Upper lobe of right lung (tissue), 1 donor: ENCODE measurements at regions not wholly inside any gene's neighbourhood (a gene's known extent, or its start where the extent isn't known, plus 50 kb on each side); places are given as distances from the start of the nearest gene placed in this dataset.

ENCODE experiments used
- ATAC-seq: fragments of 200-7000 bp; cut with Tn5 transposase; one replicate; pipeline ENCODE4 v1.9.1; 2020; ENCODE audit warnings: mild to moderate bottlenecking, moderate library complexity
- DNase-seq: peaks from one replicate; pipeline ENCODE4 v3.0.0-alpha.2; 2020
- H3K27ac ChIP-seq: fragments of 200-600 bp; one replicate; pipeline ENCODE4 v1.8.0; 2022
- H3K27me3 ChIP-seq: fragments of 200-600 bp; one replicate; pipeline ENCODE4 v1.8.0; 2022; ENCODE audit warnings: mild to moderate bottlenecking
- H3K36me3 ChIP-seq: fragments of 200-600 bp; one replicate; pipeline ENCODE4 v1.8.0; 2022
- H3K4me1 ChIP-seq: fragments of 200-600 bp; one replicate; pipeline ENCODE4 v1.8.0; 2022
- H3K4me3 ChIP-seq: fragments of 200-600 bp; one replicate; pipeline ENCODE4 v1.8.0; 2022; ENCODE audit warnings: mild to moderate bottlenecking
- H3K9me3 ChIP-seq: fragments of 200-600 bp; one replicate; pipeline ENCODE4 v1.8.0; 2022
- intact Hi-C: fragments of 100-400 bp; cut with DNase I; formaldehyde crosslinking; loops from one replicate; pipeline ENCODE4 v1.11.0; 2022
- TF ChIP-seq, protein P1 (sequence below): fragments of 200-600 bp; IDR thresholded peaks from one replicate; pipeline ENCODE4 v1.8.0; 2022; ENCODE audit warnings: antibody characterized with exemption
- donor health status: DM: no; HTN: yes; CAD: no; lungs with severe emphysema.

DNA sequence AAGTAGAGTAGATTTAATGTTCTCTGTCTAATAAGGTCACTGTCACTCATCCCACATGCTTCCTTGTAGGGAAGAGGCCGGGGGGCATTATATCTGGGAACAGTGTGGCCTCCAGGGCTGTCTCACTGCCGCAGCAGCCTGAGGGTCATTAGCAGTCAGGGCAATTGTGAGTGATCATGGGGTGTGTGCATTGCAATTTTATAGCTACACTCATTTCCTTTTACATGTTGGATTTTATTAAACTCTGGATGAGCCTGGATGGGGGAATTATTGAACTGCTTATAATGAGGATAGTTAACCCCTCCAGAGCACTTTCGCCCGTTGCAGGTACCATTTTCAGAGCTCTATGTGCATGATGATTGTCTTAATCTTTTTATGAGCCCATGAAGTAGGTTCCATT is 60.9 kb upstream of the DISP3 start:
- Histone ChIP-seq H3K36me3 (no peaks in the 10 kb centered on the region), H3K27ac (no peak overlapping the region), H3K9me3 (no peaks in the 10 kb centered on the region), H3K4me1 (no peaks in the 10 kb centered on the region), H3K27me3 (peaks cover 43% of the 10 kb centered on the region), H3K4me3 (no peak overlapping the region)
- intact Hi-C loops, result no loop called here
- TF ChIP-seq, protein P1, sequence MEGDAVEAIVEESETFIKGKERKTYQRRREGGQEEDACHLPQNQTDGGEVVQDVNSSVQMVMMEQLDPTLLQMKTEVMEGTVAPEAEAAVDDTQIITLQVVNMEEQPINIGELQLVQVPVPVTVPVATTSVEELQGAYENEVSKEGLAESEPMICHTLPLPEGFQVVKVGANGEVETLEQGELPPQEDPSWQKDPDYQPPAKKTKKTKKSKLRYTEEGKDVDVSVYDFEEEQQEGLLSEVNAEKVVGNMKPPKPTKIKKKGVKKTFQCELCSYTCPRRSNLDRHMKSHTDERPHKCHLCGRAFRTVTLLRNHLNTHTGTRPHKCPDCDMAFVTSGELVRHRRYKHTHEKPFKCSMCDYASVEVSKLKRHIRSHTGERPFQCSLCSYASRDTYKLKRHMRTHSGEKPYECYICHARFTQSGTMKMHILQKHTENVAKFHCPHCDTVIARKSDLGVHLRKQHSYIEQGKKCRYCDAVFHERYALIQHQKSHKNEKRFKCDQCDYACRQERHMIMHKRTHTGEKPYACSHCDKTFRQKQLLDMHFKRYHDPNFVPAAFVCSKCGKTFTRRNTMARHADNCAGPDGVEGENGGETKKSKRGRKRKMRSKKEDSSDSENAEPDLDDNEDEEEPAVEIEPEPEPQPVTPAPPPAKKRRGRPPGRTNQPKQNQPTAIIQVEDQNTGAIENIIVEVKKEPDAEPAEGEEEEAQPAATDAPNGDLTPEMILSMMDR, result no peak
- ATAC-seq (no peak), DNase-seq (no peak)

DNA sequence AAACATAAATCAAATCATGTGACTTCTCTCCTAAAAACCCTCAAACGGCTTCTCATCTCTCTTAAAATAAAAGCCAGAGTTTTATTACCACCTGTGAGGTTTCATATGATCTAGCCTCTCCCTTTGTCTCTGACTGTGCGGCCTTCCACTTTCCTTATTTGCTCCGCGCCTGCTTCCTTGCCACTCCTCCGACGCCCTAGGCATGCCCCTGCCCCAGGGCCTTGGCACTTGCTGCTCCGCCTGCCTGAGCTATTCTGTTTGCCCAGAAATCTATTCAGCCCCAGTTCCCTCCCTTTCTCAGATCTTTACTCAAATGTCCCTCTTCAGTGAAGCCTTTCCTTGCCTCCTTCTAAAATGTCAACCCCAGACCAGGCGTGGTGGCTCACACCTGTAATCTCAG is 57.5 kb upstream of the DISP3 start:
- Histone ChIP-seq H3K4me3 (no peak overlapping the region), H3K4me1 (no peaks in the 10 kb centered on the region), H3K9me3 (no peaks in the 10 kb centered on the region), H3K27ac (no peak overlapping the region), H3K36me3 (no peaks in the 10 kb centered on the region), H3K27me3 (peaks cover 23% of the 10 kb centered on the region)
- TF ChIP-seq, protein P1, result no peak
- intact Hi-C loops, result no loop called here
- no peak for ATAC-seq
- no peak for DNase-seq

DNA sequence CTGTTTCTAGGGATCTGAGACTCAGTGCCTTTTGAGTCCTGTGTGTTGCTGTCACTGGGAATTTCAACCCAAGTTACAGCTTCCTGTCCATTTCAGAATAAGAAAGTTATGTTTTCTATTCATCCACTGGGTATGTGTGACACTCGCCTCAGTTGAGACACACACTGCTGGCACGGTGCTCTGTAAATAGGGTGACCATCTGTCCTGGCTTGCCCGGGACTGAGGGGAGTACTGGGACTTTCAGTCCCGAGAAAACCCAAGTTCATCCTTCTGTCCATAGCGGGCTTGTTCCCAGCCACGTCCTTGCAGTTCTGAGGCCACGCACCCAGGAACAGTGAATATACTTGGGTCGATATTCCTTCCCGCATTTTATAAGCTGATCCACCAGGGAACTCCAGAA is 56.3 kb upstream of the DISP3 start:
- TF ChIP-seq, protein P1, result no peak
- H3K36me3 ChIP-seq, result no peaks in the 10 kb centered on the region
- H3K4me3 ChIP-seq, result no peak overlapping the region
- ATAC-seq, result no peak
- H3K4me1 ChIP-seq, result no peaks in the 10 kb centered on the region
- H3K27ac ChIP-seq, result no peak overlapping the region
- no peak for DNase-seq
- intact Hi-C loops, result no loop called here
- H3K27me3 ChIP-seq, result peaks cover 13% of the 10 kb centered on the region
- H3K9me3 ChIP-seq, result no peaks in the 10 kb centered on the region

DNA sequence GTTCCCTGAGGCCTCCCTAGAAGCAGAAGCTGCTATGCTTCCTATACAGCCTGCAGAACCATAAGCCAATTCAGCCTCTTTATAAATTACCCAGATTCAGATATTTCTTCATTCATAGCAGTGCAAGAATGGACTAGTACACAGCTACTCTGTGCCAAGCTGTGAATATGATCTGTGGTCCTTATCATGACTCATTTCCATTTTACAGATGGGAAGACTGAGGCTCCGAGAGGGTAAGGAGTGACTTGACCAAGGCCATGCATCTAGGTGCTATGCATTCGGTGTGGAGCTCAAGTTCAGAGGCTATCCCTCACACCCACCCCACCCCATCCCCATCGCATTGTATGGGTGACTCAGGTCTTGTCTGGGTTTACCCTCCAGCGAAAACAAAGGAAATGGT is 52.3 kb upstream of the DISP3 start:
- ATAC-seq (no peak), DNase-seq (no peak)
- Histone ChIP-seq H3K36me3 (no peaks in the 10 kb centered on the region), H3K4me3 (no peak overlapping the region), H3K4me1 (no peaks in the 10 kb centered on the region), H3K27me3 (peaks cover under 1% of the 10 kb centered on the region), H3K27ac (no peak overlapping the region), H3K9me3 (no peaks in the 10 kb centered on the region)
- intact Hi-C loops, result no loop called here
- TF ChIP-seq, protein P1, result no peak

DNA sequence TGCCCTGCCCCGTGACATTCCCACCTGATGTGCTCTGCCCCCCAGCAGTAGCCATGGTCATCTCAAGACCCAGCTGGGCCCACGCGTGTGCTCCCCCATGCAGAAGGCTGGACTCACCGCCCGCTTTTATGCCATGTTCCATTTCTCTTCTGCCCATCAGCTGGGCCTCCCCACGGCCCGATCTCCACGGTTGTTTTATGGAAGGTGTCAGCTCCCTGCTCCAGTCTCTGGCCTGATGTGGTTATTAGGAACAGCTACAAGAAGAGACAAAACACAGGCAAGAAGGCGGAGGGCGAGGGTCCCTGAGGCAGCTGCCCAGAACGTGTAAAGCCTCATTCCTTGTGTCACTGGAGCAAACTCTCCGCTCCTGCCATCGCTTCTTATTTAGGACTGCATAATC is 50.2 kb upstream of the DISP3 start:
- Histone ChIP-seq H3K36me3 (no peaks in the 10 kb centered on the region), H3K4me1 (no peaks in the 10 kb centered on the region), H3K27ac (no peak overlapping the region), H3K9me3 (no peaks in the 10 kb centered on the region), H3K27me3 (peaks cover 4% of the 10 kb centered on the region), H3K4me3 (no peak overlapping the region)
- DNase-seq (no peak), ATAC-seq (no peak)
- intact Hi-C loops, result no loop called here
- TF ChIP-seq, protein P1, result no peak
